IMR-90 (cell line): ENCODE measurements at regions not wholly inside any gene's neighbourhood (a gene's known extent, or its start where the extent isn't known, plus 50 kb on each side); places are given as distances from the start of the nearest gene placed in this dataset.
A peak's percentile ranks its signal among the peaks of the same experiment; 100 is the strongest.

Experiments
- ATAC-seq: fragments of 200-7000 bp; cut with Tn5 transposase; 2 replicates; pipeline ENCODE4 v1.9.1; 2020; ENCODE audit warnings: low read depth, mild to moderate bottlenecking, moderate library complexity
- BruUV-seq: library from RNA; stranded (reverse); fragments of 400-500 nt; replicated peaks from 2 replicates; lab custom pipeline; 2021; lab: Mats Ljungman, UMichigan
- CTCF ChIA-PET: fragments of 300-600 bp; formaldehyde crosslinking; extraction: SDS; loops from one replicate; lab custom pipeline; 2021; ENCODE audit warnings: antibody characterized with exemption; lab: Yijun Ruan, JAX
- POLR2A ChIA-PET: fragments of 300-600 bp; sonication (Branson Sonifier 250); formaldehyde crosslinking; loops from one replicate; lab custom pipeline; 2022; ENCODE audit warnings: antibody characterized with exemption; ENCODE audit not compliant: unreplicated experiment; lab: Charles Lee
- DNase-seq: peaks from one replicate; pipeline ENCODE4 v3.0.0; 2013
- H2AFZ ChIP-seq: replicated peaks from 2 replicates; pipeline ENCODE3; 2013; ENCODE audit warnings: low read length, mild to moderate bottlenecking; ENCODE audit not compliant: poor library complexity
- H2AK5ac ChIP-seq: 2 replicates; pipeline ENCODE4 v1.6.1; 2013; ENCODE audit warnings: low read depth, low read length, inconsistent platforms
- H2AK9ac ChIP-seq: replicated peaks from 2 replicates; pipeline ENCODE3; 2013; ENCODE audit warnings: mild to moderate bottlenecking, low read depth, low read length, moderate library complexity; ENCODE audit not compliant: poor library complexity
- H2BK120ac ChIP-seq: 2 replicates; pipeline ENCODE4 v1.6.1; 2013; ENCODE audit warnings: low read depth, low read length, inconsistent platforms
- H2BK15ac ChIP-seq: 3 replicates; pipeline ENCODE4 v1.6.1; 2013; ENCODE audit warnings: low read depth, low read length, inconsistent platforms
- H2BK20ac ChIP-seq: 2 replicates; pipeline ENCODE4 v1.6.1; 2013; ENCODE audit warnings: low read depth, mild to moderate bottlenecking, inconsistent platforms, low read length, moderate library complexity
- H2BK5ac ChIP-seq: 2 replicates; pipeline ENCODE4 v1.6.1; 2013; ENCODE audit warnings: mild to moderate bottlenecking, low read depth, low read length, inconsistent platforms; ENCODE audit not compliant: poor library complexity, severe bottlenecking
- H3K14ac ChIP-seq: replicated peaks from 2 replicates; pipeline ENCODE4 v1.6.1; 2013; ENCODE audit warnings: low read depth, low read length, inconsistent platforms
- H3K18ac ChIP-seq: 2 replicates; pipeline ENCODE4 v1.6.1; 2013; ENCODE audit warnings: low read depth, low read length, control low read depth
- H3K23ac ChIP-seq: 2 replicates; pipeline ENCODE4 v1.6.1; 2013; ENCODE audit warnings: low read depth, low read length, inconsistent platforms
- H3K27ac ChIP-seq: 2 replicates; pipeline ENCODE4 v1.5.1; 2013; ENCODE audit warnings: mild to moderate bottlenecking, control low read depth, low read length; ENCODE audit not compliant: insufficient read depth
- H3K27me3 ChIP-seq: 2 replicates; pipeline ENCODE4 v1.6.1; 2013; ENCODE audit warnings: low read length; ENCODE audit not compliant: control insufficient read depth, insufficient read depth
- H3K36me3 ChIP-seq: 2 replicates; pipeline ENCODE4 v1.6.1; 2013; ENCODE audit warnings: low read length, mixed read lengths; ENCODE audit not compliant: control insufficient read depth, insufficient read depth
- H3K4ac ChIP-seq: 2 replicates; pipeline ENCODE4 v1.6.1; 2013; ENCODE audit warnings: low read depth, low read length, inconsistent platforms
- H3K4me1 ChIP-seq: 2 replicates; pipeline ENCODE4 v1.6.1; 2013; ENCODE audit warnings: low read length, mixed read lengths; ENCODE audit not compliant: control insufficient read depth, insufficient read depth
- H3K4me2 ChIP-seq: 2 replicates; pipeline ENCODE4 v1.6.1; 2013; ENCODE audit warnings: low read depth, mild to moderate bottlenecking, control low read depth, low read length, moderate library complexity
- H3K4me3 ChIP-seq: 2 replicates; pipeline ENCODE4 v1.5.1; 2013; ENCODE audit warnings: low read depth, mild to moderate bottlenecking, control low read depth, low read length, moderate library complexity; ENCODE audit not compliant: insufficient read depth
- H3K56ac ChIP-seq: 2 replicates; pipeline ENCODE4 v1.6.1; 2013; ENCODE audit warnings: low read length, inconsistent platforms; ENCODE audit not compliant: insufficient read depth; ENCODE audit errors: extremely low read depth
- H3K79me1 ChIP-seq, 2 experiments: 2 replicates each; pipeline ENCODE4 v1.6.1; 2013; ENCODE audit warnings: low read length in 2 of 2, inconsistent platforms in 1 of 2, low read depth in 1 of 2
- H3K9ac ChIP-seq: 2 replicates; pipeline ENCODE4 v1.6.1; 2013; ENCODE audit warnings: low read depth, low read length, control low read depth
- H3K9me1 ChIP-seq: 2 replicates; pipeline ENCODE4 v1.6.1; 2013; ENCODE audit warnings: low read length, inconsistent platforms; ENCODE audit not compliant: insufficient read depth
- H3K9me3 ChIP-seq: 2 replicates; pipeline ENCODE4 v1.6.1; 2013; ENCODE audit warnings: low read length; ENCODE audit not compliant: control insufficient read depth, insufficient read depth
- H4K20me1 ChIP-seq: 2 replicates; pipeline ENCODE4 v1.6.1; 2013; ENCODE audit warnings: low read length, inconsistent platforms; ENCODE audit not compliant: insufficient read depth
- H4K5ac ChIP-seq: 2 replicates; pipeline ENCODE4 v1.6.1; 2013; ENCODE audit warnings: mild to moderate bottlenecking, low read depth, low read length, control low read depth
- H4K8ac ChIP-seq, 2 experiments: 2 replicates each; pipeline ENCODE4 v1.6.1; 2013; ENCODE audit warnings: low read depth in 2 of 2, low read length in 2 of 2, control low read depth in 1 of 2, inconsistent platforms in 1 of 2
- H4K91ac ChIP-seq: 2 replicates; pipeline ENCODE4 v1.6.1; 2013; ENCODE audit warnings: low read depth, low read length, inconsistent platforms; ENCODE audit not compliant: insufficient read depth
- MAZ ChIP-seq: IDR thresholded peaks from 2 replicates; pipeline ENCODE4 v1.6.1; 2012; ENCODE audit warnings: low read depth, mild to moderate bottlenecking, low read length, improper control_type of control experiment, moderate library complexity, borderline replicate concordance
- WGBS, 2 experiments: methylation state at CpG; one replicate each; pipeline versions ENCODE4 v1.1.5 to v1.1.7; 2013; ENCODE audit warnings: missing lambda C conversion rate in 2 of 2; ENCODE audit not compliant: insufficient read length in 1 of 2; ENCODE audit errors: extremely low coverage in 2 of 2; 5-methylcytosine and 5-hydroxymethylcytosine counted together
- dilution Hi-C: fragments of 300-500 bp; cut with HindIII; formaldehyde crosslinking; loops from one replicate; pipeline ENCODE4 v1.14.3; 2018; ENCODE audit warnings: low sequenced_read_pairs; ENCODE audit not compliant: unreplicated experiment
- in situ Hi-C: fragments of 300-500 bp; cut with MboI; formaldehyde crosslinking; loops from 3 replicates; pipeline ENCODE4 v1.14.3; 2019; ENCODE audit warnings: low sequenced_read_pairs, inconsistent platforms, mixed read lengths
- intact Hi-C: fragments of 100-400 bp; cut with micrococcal nuclease; formaldehyde crosslinking; loops from 2 replicates; pipeline ENCODE4 v1.10.0; 2022

- intact Hi-C loops (no loop called here), dilution Hi-C loops (no loop called here), in situ Hi-C loops (no loop called here)
- no peak overlapping the region for H3K18ac ChIP-seq
- no peaks in the 10 kb centered on the region for H3K79me1 ChIP-seq
- H2BK20ac ChIP-seq, result 0 out of 2 replicates have a peak overlapping the region, but pooled peaks have one; percentile 5
- BruUV-seq, result no TSS peak
- no peaks in the 10 kb centered on the region for H3K9me3 ChIP-seq
- no peak overlapping the region for H4K5ac ChIP-seq
- H4K8ac ChIP-seq, result no peak overlapping the region; a peak in 1 of 4 replicates
- H2BK5ac ChIP-seq, result no peak overlapping the region
- DNase-seq (peak; percentile 32), ATAC-seq (peak; percentile 51)
- ChIA-PET CTCF (no interaction called here), POLR2A (no interaction called here)
- H3K4me2 ChIP-seq, result no peak overlapping the region
- H3K23ac ChIP-seq, result no peak overlapping the region
- H3K9me1 ChIP-seq, result peaks cover 4% of the 10 kb centered on the region; the same call in 1 of the 2 replicates
- no peaks in the 10 kb centered on the region for H3K27me3 ChIP-seq
- no peak overlapping the region for H3K27ac ChIP-seq
- peak overlapping the region; percentile 21 for H2AFZ ChIP-seq
- peak overlapping the region; percentile 62 for H2AK5ac ChIP-seq
- H3K4ac ChIP-seq, result no peak overlapping the region; the same call in 1 of the 2 replicates
- H3K14ac ChIP-seq, result no peak overlapping the region; the same call in 1 of the 2 replicates
- H4K91ac ChIP-seq, result no peak overlapping the region
- H3K4me3 ChIP-seq, result no peak overlapping the region
- no peak overlapping the region for H2AK9ac ChIP-seq
- 0 out of 3 replicates have a peak overlapping the region, but pooled peaks have one; percentile 40 for H2BK15ac ChIP-seq
- H2BK120ac ChIP-seq, result peak overlapping the region; percentile 22; the same call in 1 of the 2 replicates
- TF ChIP-seq MAZ, result no peak
- H3K56ac ChIP-seq, result no peak overlapping the region
- H4K20me1 ChIP-seq, result no peaks in the 10 kb centered on the region
- H3K4me1 ChIP-seq, result peaks cover 3% of the 10 kb centered on the region
- no CpG with 5 or more reads among the region's 3 CpGs for WGBS, 2 experiments
- H3K9ac ChIP-seq, result no peak overlapping the region
- H3K36me3 ChIP-seq, result no peaks in the 10 kb centered on the region
Measured at GRCh38 chr12:92552412-92553108, 150.2 kb upstream of the PLEKHG7 start.
